ENCODE measurements at regions not wholly inside any gene's neighbourhood (a gene's known extent, or its start where the extent isn't known, plus 50 kb on each side); places are given as distances from the start of the nearest gene placed in this dataset.

- Mint-ChIP-seq H3K36me3 (ENCODE audit: low read depth, unreplicated experiment) (no peaks in the 10 kb centered on the region), H3K4me3 (ENCODE audit: unreplicated experiment) (no peak overlapping the region), H3K27ac (ENCODE audit: unreplicated experiment) (no peak overlapping the region), H3K9me3 (ENCODE audit: unreplicated experiment) (no peaks in the 10 kb centered on the region), H3K27me3 (ENCODE audit: low read depth, unreplicated experiment) (peaks cover 53% of the 10 kb centered on the region), H3K4me1 (ENCODE audit: low read depth, unreplicated experiment) (no peaks in the 10 kb centered on the region)
- FAIRE-seq (no peak), DNase-seq (ENCODE audit: low read depth) (no peak)
- Histone ChIP-seq H3K36me3 (ENCODE audit: insufficient read depth, low read length) (no peaks in the 10 kb centered on the region), H3K9me3 (ENCODE audit: insufficient read depth, low read depth, low read length) (no peaks in the 10 kb centered on the region), H3K4me2 (ENCODE audit: low read length) (no peak overlapping the region), H2AFZ (ENCODE audit: low read depth, low read length) (no peak overlapping the region), H3K9ac (ENCODE audit: low read length) (no peak overlapping the region), H4K20me1 (ENCODE audit: insufficient read depth, low read length) (no peaks in the 10 kb centered on the region), H3K27me3 (ENCODE audit: insufficient read depth, low read length) (peaks cover 3% of the 10 kb centered on the region), H3K79me2 (ENCODE audit: insufficient read depth, low read length) (no peaks in the 10 kb centered on the region), H3K27ac (ENCODE audit: low read depth, low read length) (no peak overlapping the region), H3K4me1 (ENCODE audit: insufficient read depth, low read length) (no peaks in the 10 kb centered on the region), H3K4me3 (ENCODE audit: insufficient read depth, low read depth, low read length) (no peak overlapping the region)
- TF ChIP-seq EZH2 (IDR thresholded peaks at IDR 0.05; ENCODE audit: insufficient read depth, low read length): no peak
- no peak for TF ChIP-seq CTCF (IDR thresholded peaks at IDR 0.05; ENCODE audit: insufficient read depth, low read depth, low read length)
Observed at GRCh38 chr1:30307182-30307581, 416.2 kb downstream of the MATN1 start.

DNA sequence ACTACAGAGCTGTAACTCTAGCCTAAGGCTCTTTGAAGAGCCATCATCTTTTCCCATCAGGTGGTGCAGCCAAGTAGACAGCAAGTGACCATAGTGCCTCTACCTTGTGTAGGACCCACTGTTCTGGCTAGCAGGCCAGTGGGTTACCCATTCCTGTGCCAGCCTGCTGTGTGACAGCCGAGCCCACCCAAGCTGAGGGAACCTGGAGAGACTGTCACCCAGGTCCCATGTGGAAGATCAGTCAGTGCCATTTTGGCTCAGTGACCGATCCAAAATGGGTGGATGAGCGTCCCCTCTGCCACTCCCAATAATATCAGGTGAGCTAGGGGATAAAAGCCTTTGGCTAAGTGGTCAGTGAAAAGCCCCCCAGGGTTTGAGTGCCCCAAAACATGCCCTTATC, 417.9 kb downstream of the MATN1 start:
- Histone ChIP-seq H3K27me3 (ENCODE audit: insufficient read depth, low read length) (peaks cover 3% of the 10 kb centered on the region), H4K20me1 (ENCODE audit: insufficient read depth, low read length) (no peaks in the 10 kb centered on the region), H3K9me3 (ENCODE audit: insufficient read depth, low read depth, low read length) (no peaks in the 10 kb centered on the region), H2AFZ (ENCODE audit: low read depth, low read length) (no peak overlapping the region), H3K4me1 (ENCODE audit: insufficient read depth, low read length) (no peaks in the 10 kb centered on the region), H3K4me3 (ENCODE audit: insufficient read depth, low read depth, low read length) (no peak overlapping the region), H3K79me2 (ENCODE audit: insufficient read depth, low read length) (no peaks in the 10 kb centered on the region), H3K9ac (ENCODE audit: low read length) (no peak overlapping the region), H3K27ac (ENCODE audit: low read depth, low read length) (no peak overlapping the region), H3K36me3 (ENCODE audit: insufficient read depth, low read length) (no peaks in the 10 kb centered on the region), H3K4me2 (ENCODE audit: low read length) (no peak overlapping the region)
- H3K9me3 Mint-ChIP-seq (ENCODE audit: unreplicated experiment): no peaks in the 10 kb centered on the region
- FAIRE-seq (no peak), DNase-seq (ENCODE audit: low read depth) (no peak)
- peaks cover 48% of the 10 kb centered on the region for H3K27me3 Mint-ChIP-seq (ENCODE audit: low read depth, unreplicated experiment)
- H3K36me3 Mint-ChIP-seq (ENCODE audit: low read depth, unreplicated experiment): no peaks in the 10 kb centered on the region
- H3K4me1 Mint-ChIP-seq (ENCODE audit: low read depth, unreplicated experiment): no peaks in the 10 kb centered on the region
- TF ChIP-seq CTCF (IDR thresholded peaks at IDR 0.05; ENCODE audit: insufficient read depth, low read depth, low read length) (no peak), EZH2 (IDR thresholded peaks at IDR 0.05; ENCODE audit: insufficient read depth, low read length) (no peak)
- no peak overlapping the region for H3K27ac Mint-ChIP-seq (ENCODE audit: unreplicated experiment)
- H3K4me3 Mint-ChIP-seq (ENCODE audit: unreplicated experiment): no peak overlapping the region

DNA sequence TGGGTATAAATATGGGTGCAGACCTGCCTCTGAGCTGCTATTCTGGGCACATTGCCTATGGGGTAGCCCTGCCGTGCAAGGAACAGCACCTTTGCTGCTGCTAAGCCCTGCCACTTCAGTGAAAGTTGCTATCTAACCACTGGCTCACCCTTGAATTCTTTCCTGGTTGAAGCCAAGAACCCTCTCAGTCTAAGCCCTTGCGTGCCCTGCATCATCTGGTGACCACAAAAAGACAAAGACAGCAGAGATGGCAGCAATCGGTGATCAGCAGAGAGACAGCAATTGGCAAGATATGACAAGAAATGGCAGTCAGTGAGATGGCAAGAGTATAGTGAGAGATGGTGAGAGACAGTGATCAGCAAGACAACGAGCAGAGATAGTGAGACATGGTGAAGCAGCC, 418.3 kb downstream of the MATN1 start:
- Mint-ChIP-seq H3K27ac (ENCODE audit: unreplicated experiment) (no peak overlapping the region), H3K27me3 (ENCODE audit: low read depth, unreplicated experiment) (peaks cover 51% of the 10 kb centered on the region), H3K36me3 (ENCODE audit: low read depth, unreplicated experiment) (no peaks in the 10 kb centered on the region), H3K9me3 (ENCODE audit: unreplicated experiment) (no peaks in the 10 kb centered on the region), H3K4me3 (ENCODE audit: unreplicated experiment) (no peak overlapping the region), H3K4me1 (ENCODE audit: low read depth, unreplicated experiment) (no peaks in the 10 kb centered on the region)
- H3K4me1 ChIP-seq (ENCODE audit: insufficient read depth, low read length): no peaks in the 10 kb centered on the region
- no peak overlapping the region for H3K27ac ChIP-seq (ENCODE audit: low read depth, low read length)
- no peak overlapping the region for H3K4me2 ChIP-seq (ENCODE audit: low read length)
- H3K79me2 ChIP-seq (ENCODE audit: insufficient read depth, low read length): no peaks in the 10 kb centered on the region
- no peak overlapping the region for H2AFZ ChIP-seq (ENCODE audit: low read depth, low read length)
- H3K4me3 ChIP-seq (ENCODE audit: insufficient read depth, low read depth, low read length): no peak overlapping the region
- TF ChIP-seq CTCF (IDR thresholded peaks at IDR 0.05; ENCODE audit: insufficient read depth, low read depth, low read length) (no peak), EZH2 (IDR thresholded peaks at IDR 0.05; ENCODE audit: insufficient read depth, low read length) (no peak)
- DNase-seq (ENCODE audit: low read depth): no peak
- H3K9ac ChIP-seq (ENCODE audit: low read length): no peak overlapping the region
- peaks cover 3% of the 10 kb centered on the region for H3K27me3 ChIP-seq (ENCODE audit: insufficient read depth, low read length)
- H3K36me3 ChIP-seq (ENCODE audit: insufficient read depth, low read length): no peaks in the 10 kb centered on the region
- no peak for FAIRE-seq
- H4K20me1 ChIP-seq (ENCODE audit: insufficient read depth, low read length): no peaks in the 10 kb centered on the region
- H3K9me3 ChIP-seq (ENCODE audit: insufficient read depth, low read depth, low read length): no peaks in the 10 kb centered on the region
